ENCODE measurements at regions not wholly inside any gene's neighbourhood (a gene's known extent, or its start where the extent isn't known, plus 50 kb on each side); places are given as distances from the start of the nearest gene placed in this dataset.

DNA sequence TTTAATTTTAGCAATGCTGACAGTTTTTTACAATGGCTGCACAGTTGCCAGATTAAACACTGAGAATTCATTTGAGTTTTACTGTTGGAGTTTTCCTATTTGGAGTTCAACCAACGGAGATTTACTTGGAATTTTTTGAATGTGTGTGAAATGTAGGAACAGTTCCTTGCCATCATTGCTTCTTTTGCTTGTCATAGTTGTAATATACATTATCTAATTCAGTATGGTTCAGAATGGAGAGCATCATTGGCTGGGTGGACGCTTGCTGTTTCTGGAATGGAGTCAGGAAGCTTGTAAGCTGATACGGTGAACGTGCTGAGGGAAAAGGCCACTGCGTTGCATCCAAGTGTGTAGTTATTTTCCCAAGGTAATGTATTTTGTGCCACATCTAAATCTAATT, 404.3 kb upstream of the KLF6 start:
- TF ChIP-seq, protein P1, sequence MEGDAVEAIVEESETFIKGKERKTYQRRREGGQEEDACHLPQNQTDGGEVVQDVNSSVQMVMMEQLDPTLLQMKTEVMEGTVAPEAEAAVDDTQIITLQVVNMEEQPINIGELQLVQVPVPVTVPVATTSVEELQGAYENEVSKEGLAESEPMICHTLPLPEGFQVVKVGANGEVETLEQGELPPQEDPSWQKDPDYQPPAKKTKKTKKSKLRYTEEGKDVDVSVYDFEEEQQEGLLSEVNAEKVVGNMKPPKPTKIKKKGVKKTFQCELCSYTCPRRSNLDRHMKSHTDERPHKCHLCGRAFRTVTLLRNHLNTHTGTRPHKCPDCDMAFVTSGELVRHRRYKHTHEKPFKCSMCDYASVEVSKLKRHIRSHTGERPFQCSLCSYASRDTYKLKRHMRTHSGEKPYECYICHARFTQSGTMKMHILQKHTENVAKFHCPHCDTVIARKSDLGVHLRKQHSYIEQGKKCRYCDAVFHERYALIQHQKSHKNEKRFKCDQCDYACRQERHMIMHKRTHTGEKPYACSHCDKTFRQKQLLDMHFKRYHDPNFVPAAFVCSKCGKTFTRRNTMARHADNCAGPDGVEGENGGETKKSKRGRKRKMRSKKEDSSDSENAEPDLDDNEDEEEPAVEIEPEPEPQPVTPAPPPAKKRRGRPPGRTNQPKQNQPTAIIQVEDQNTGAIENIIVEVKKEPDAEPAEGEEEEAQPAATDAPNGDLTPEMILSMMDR (IDR thresholded peaks at IDR 0.05; ENCODE audit: poor library complexity, severe bottlenecking): no peak
- DNase-seq (ENCODE audit: low spot score): no peak
- Histone ChIP-seq H3K4me3 (ENCODE audit: severe bottlenecking) (no peak overlapping the region), H3K27ac (ENCODE audit: poor library complexity, severe bottlenecking) (no peak overlapping the region), H3K9me3 (ENCODE audit: severe bottlenecking) (no peaks in the 10 kb centered on the region), H3K4me1 (ENCODE audit: insufficient read depth, poor library complexity, severe bottlenecking) (peaks cover 16% of the 10 kb centered on the region), H3K36me3 (ENCODE audit: low read depth) (no peaks in the 10 kb centered on the region), H3K27me3 (ENCODE audit: insufficient read depth, poor library complexity, severe bottlenecking) (no peaks in the 10 kb centered on the region)
- no peak for ATAC-seq (ENCODE audit: low read depth)

DNA sequence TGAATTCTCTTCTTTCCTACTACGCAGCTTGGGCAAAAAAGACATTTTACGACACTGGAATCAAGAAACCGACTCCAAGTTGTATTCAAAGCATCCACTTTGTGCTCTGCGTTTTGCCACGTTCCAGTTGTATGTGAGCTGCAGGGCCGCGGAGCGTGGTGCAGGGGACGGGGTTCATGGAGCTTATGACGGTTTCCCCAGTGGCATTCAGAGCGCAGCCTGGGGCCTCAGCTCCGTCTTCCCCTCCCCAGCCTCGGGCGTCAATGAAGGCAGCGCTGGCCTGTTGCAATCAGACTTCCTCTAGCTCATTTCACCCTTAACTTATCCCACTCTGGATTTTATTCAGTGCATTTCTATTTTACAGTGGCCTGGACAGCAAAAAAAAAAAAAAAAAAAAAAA, 403.4 kb upstream of the KLF6 start:
- H3K27ac ChIP-seq (ENCODE audit: poor library complexity, severe bottlenecking): no peak overlapping the region
- H3K4me3 ChIP-seq (ENCODE audit: severe bottlenecking): no peak overlapping the region
- H3K27me3 ChIP-seq (ENCODE audit: insufficient read depth, poor library complexity, severe bottlenecking): no peaks in the 10 kb centered on the region
- ATAC-seq (ENCODE audit: low read depth) (no peak), DNase-seq (ENCODE audit: low spot score) (no peak)
- peaks cover 16% of the 10 kb centered on the region for H3K4me1 ChIP-seq (ENCODE audit: insufficient read depth, poor library complexity, severe bottlenecking)
- H3K9me3 ChIP-seq (ENCODE audit: severe bottlenecking): no peaks in the 10 kb centered on the region
- TF ChIP-seq, protein P1 (IDR thresholded peaks at IDR 0.05; ENCODE audit: poor library complexity, severe bottlenecking): no peak
- H3K36me3 ChIP-seq (ENCODE audit: low read depth): no peaks in the 10 kb centered on the region

DNA sequence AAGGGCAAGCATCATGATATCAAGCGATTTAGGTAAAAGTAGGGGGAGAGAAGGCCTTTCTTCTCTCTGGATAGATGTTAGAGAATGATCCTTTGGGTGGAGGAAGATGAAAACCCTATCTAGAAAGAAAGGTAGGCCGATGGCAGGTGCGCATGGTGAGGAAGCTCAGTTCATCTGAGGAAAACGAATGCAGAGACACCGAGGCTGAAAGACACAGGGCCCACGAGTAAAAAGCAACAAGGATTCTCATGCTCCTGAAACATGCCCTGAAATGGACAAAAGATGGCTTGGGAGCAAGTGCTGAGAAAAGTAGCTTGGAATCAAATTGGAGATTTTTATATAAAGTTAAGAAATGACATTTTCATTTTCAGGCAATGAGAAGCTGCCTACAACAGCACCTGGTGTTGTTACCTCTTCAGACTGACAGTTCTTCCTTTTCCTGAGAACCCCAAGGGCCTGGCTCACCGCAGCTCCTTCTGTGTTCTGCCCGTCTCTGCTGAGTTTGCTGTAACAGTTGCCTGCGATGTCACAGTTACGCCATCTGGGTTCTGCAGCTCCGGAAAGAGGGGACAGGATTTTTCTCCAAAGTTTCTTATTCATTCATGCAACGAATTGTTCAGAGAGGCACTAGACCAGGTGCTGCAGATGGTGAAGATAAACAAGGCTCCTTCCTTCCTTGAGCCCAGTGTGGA, 402.0 kb upstream of the KLF6 start:
- no peak overlapping the region for H3K4me3 ChIP-seq (ENCODE audit: severe bottlenecking)
- no peaks in the 10 kb centered on the region for H3K36me3 ChIP-seq (ENCODE audit: low read depth)
- ATAC-seq (ENCODE audit: low read depth) (no peak), DNase-seq (ENCODE audit: low spot score) (no peak)
- H3K4me1 ChIP-seq (ENCODE audit: insufficient read depth, poor library complexity, severe bottlenecking): peaks cover 12% of the 10 kb centered on the region
- no peaks in the 10 kb centered on the region for H3K9me3 ChIP-seq (ENCODE audit: severe bottlenecking)
- no peaks in the 10 kb centered on the region for H3K27me3 ChIP-seq (ENCODE audit: insufficient read depth, poor library complexity, severe bottlenecking)
- H3K27ac ChIP-seq (ENCODE audit: poor library complexity, severe bottlenecking): no peak overlapping the region
- TF ChIP-seq, protein P1 (IDR thresholded peaks at IDR 0.05; ENCODE audit: poor library complexity, severe bottlenecking): no peak

DNA sequence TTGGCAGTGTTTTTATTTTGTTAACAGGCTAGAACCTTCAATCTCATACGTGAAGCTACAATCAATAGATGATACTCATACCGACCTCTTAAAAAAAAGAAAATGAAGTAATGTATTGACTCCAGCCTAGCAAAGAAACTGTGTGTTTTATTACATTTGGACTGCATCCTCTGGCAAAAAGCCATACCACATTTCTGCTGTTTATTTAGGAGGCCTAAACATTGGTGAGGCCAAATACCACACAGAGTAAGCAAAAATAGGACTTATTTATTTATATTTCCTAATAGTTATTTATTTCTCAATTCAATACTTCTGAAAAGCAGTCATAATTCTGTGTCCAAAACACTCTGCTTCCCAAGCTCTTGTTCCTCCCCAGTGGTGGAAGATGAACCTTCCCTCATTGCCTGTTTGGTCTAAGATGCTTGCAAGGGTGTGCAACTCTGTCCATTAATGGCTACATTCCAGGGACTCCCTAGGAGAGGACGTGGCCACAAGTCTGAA, 398.8 kb upstream of the KLF6 start:
- TF ChIP-seq, protein P1 (IDR thresholded peaks at IDR 0.05; ENCODE audit: poor library complexity, severe bottlenecking): no peak
- DNase-seq (ENCODE audit: low spot score): no peak
- Histone ChIP-seq H3K9me3 (ENCODE audit: severe bottlenecking) (no peaks in the 10 kb centered on the region), H3K4me1 (ENCODE audit: insufficient read depth, poor library complexity, severe bottlenecking) (no peaks in the 10 kb centered on the region), H3K4me3 (ENCODE audit: severe bottlenecking) (no peak overlapping the region), H3K27ac (ENCODE audit: poor library complexity, severe bottlenecking) (no peak overlapping the region), H3K27me3 (ENCODE audit: insufficient read depth, poor library complexity, severe bottlenecking) (no peaks in the 10 kb centered on the region), H3K36me3 (ENCODE audit: low read depth) (no peaks in the 10 kb centered on the region)
- ATAC-seq (ENCODE audit: low read depth): no peak; the same call in 1 of the 3 replicates

DNA sequence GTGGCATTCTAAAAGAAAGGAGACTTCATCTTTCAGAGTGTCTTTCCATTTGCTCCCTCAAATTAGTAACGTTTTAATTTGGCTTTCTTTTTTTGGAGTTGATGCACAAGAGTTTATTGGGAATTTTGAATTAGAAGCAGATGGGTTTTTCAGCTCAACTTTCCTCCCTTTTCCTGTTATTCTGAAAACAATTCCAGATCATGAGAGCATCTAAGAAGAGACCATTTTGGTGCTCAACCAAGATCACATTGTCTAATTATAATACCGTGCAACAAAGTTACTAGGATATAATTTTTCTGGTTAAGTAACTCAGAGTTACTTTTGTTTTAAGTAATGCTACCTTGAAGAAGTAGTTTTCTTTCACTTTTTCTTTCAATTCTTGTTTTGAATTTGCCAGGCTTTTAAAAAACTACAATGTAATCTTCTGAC, 396.6 kb upstream of the KLF6 start:
- Histone ChIP-seq H3K27ac (ENCODE audit: poor library complexity, severe bottlenecking) (no peak overlapping the region), H3K4me3 (ENCODE audit: severe bottlenecking) (no peak overlapping the region), H3K36me3 (ENCODE audit: low read depth) (no peaks in the 10 kb centered on the region), H3K9me3 (ENCODE audit: severe bottlenecking) (no peaks in the 10 kb centered on the region), H3K27me3 (ENCODE audit: insufficient read depth, poor library complexity, severe bottlenecking) (no peaks in the 10 kb centered on the region), H3K4me1 (ENCODE audit: insufficient read depth, poor library complexity, severe bottlenecking) (no peaks in the 10 kb centered on the region)
- ATAC-seq (ENCODE audit: low read depth): no peak
- DNase-seq (ENCODE audit: low spot score): no peak
- TF ChIP-seq, protein P1 (IDR thresholded peaks at IDR 0.05; ENCODE audit: poor library complexity, severe bottlenecking): no peak

All from RWPE2 (cell line).